Muscle layer of colon (tissue), 2 donors: ENCODE measurements at regions not wholly inside any gene's neighbourhood (a gene's known extent, or its start where the extent isn't known, plus 50 kb on each side); places are given as distances from the start of the nearest gene placed in this dataset.

Experiments
- H3K27ac ChIP-seq: one replicate; pipeline ENCODE4 v1.7.0; 2013; ENCODE audit warnings: low read depth, mild to moderate bottlenecking, low read length, moderate library complexity
- H3K27me3 ChIP-seq, 2 donors: one replicate each; pipeline ENCODE4 v1.7.0; 2013; ENCODE audit warnings: low read length in 2 of 2, mild to moderate bottlenecking in 2 of 2; ENCODE audit not compliant: insufficient read depth in 2 of 2, control insufficient read depth in 1 of 2
- H3K36me3 ChIP-seq: one replicate; pipeline ENCODE4 v1.7.0; 2013; ENCODE audit warnings: mild to moderate bottlenecking, low read length; ENCODE audit not compliant: insufficient read depth
- H3K4me1 ChIP-seq: one replicate; pipeline ENCODE4 v1.7.0; 2013; ENCODE audit warnings: mild to moderate bottlenecking, low read length; ENCODE audit not compliant: insufficient read depth
- H3K4me3 ChIP-seq, 2 donors: one replicate each; pipeline ENCODE4 v1.7.0; 2013; ENCODE audit warnings: low read length in 2 of 2, low read depth in 1 of 2, mild to moderate bottlenecking in 1 of 2, moderate library complexity in 1 of 2
- H3K9ac ChIP-seq: one replicate; pipeline ENCODE4 v1.7.0; 2013; ENCODE audit warnings: low read length
- H3K9me3 ChIP-seq: one replicate; pipeline ENCODE4 v1.7.0; 2013; ENCODE audit warnings: mild to moderate bottlenecking, low read length
- donor health status: abdominal sarcoma.
- donor health status: Adenocarcinoma of cecum.

DNA sequence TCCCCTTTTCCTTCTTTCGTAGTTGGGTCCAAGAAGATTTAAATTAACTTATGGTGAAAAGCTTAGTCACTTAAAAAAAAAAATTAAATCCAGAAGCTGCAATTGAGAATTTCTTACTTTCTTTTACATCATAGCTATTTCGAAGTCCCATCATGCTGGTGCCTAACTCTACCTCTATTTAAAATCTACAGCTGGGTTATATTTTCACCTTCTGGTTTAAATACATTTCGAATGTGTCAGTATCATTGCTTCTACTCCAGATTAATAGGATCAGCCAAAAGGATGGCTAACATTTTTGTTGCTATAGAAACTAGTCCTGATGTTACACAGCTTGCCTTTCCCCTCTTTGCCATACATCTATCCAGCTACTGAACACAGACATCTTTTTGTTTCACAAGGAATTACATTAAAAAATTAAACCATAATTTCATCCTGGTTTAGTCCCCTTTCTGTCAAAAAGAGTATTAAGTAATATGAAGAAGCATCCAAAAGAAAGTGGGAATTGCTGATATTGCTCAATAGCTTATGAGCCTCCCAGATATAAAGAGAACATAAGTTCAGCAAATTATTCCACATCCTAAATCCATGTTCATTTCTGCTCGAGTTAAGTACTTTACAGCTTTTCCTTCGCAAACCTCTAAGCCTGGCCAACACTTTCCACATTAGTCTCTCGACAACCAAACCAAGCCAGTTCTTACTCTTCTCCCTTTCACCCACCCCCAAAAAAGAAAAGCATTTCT lies 396.7 kb upstream of the DAB1 start:
- Histone ChIP-seq H3K27ac (no peak overlapping the region), H3K9ac (no peak overlapping the region), H3K36me3 (no peaks in the 10 kb centered on the region), H3K4me3 (no peak overlapping the region), H3K4me1 (no peaks in the 10 kb centered on the region), H3K27me3 (no peaks in the 10 kb centered on the region), H3K9me3 (no peaks in the 10 kb centered on the region)

DNA sequence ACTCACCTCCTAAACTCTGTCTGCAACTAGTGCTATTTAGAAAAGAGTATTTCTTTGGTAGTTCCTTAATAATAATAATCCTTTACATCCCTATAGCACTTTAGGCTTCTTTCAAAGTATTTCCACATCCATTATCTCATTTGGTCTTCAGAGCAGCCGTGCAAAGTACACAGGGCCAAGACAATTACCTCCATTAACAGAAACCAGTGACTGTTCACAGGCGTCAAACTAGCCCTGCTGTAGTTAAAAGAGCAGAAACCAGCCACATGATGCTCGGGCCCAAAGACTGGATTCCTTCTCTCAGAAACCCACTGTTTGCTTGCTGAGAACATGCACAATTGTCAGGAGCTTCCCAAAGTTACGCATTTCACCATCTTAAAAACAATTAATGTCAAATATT lies 396.0 kb upstream of the DAB1 start:
- Histone ChIP-seq H3K9me3 (no peaks in the 10 kb centered on the region), H3K4me1 (no peaks in the 10 kb centered on the region), H3K27me3 (no peaks in the 10 kb centered on the region), H3K27ac (no peak overlapping the region), H3K9ac (no peak overlapping the region), H3K4me3 (no peak overlapping the region), H3K36me3 (no peaks in the 10 kb centered on the region)

DNA sequence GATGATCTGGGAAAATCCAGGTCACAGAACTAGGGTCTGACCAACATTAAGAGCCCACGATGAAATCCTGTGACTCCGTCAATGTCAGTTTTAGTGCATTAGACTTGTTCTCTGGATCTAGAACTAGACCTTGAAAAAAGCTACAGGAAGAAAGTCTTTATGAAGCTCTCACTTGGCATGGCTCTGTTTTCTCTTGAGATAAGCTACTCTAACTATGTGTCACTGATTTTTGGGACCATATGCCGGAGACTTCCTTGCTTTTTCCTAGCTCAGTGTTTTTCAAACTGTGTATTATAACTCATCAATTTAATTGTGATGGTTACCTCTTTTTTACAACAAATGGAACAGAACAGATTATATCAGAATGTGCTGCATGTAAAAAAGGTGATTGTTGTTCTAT lies 379.7 kb upstream of the DAB1 start:
- Histone ChIP-seq H3K27me3 (no peaks in the 10 kb centered on the region), H3K4me1 (no peaks in the 10 kb centered on the region), H3K4me3 (no peak overlapping the region), H3K27ac (no peak overlapping the region), H3K36me3 (no peaks in the 10 kb centered on the region), H3K9ac (no peak overlapping the region), H3K9me3 (no peaks in the 10 kb centered on the region)

DNA sequence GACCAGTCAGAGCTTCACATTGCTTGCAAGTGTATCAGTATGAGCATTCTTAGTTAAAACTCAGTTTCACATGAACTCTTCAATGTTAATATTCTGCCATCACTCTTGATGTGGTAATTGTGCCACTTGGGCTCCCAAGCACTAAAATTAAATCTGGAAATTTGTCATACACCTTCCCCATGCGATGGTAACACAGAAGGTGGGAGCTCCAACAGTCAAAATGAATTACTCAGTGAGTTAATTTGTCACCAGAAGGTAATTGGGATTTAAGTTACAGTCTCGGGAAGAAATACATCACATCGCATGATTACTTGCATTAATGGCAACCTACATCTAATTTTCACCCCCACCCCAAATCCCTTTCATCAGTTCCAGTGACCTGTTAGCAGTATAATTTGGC lies 376.5 kb upstream of the DAB1 start:
- no peaks in the 10 kb centered on the region for H3K4me1 ChIP-seq

DNA sequence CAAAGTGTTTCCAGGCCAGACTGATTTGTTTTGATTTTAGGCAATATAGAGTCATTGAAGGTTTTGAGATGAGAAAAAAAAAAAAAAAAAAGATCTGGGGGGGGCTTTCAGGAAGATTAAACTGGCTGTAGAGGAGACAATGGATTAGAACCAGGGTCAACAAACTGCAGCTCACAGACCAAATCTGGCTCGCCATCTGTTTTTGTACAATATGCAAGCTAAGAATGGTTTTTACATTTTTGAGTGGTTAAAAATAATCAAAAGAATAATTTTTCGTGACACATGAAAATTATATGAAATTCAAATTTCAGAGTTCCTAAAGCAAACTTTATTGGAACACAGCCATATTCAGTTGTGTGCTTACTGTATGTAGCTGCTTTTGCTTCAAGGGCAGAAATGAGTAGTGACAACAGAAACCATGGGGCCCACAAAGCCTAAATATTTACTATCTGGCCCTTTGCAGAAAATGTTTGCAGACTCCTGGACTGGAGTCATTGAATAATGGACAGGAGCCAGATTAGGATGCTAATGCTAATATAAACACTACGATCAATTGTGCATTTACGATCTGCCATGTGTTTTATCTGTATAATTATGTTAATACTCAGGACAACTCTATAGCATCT lies 375.7 kb upstream of the DAB1 start:
- Histone ChIP-seq H3K27ac (no peak overlapping the region), H3K36me3 (no peaks in the 10 kb centered on the region), H3K9ac (no peak overlapping the region), H3K4me1 (no peaks in the 10 kb centered on the region), H3K9me3 (no peaks in the 10 kb centered on the region), H3K27me3 (no peaks in the 10 kb centered on the region), H3K4me3 (no peak overlapping the region)

More for the DNA sequence above, 376.5 kb upstream of the DAB1 start:
- no peak overlapping the region for H3K4me3 ChIP-seq
- no peak overlapping the region for H3K9ac ChIP-seq
- H3K9me3 ChIP-seq = no peaks in the 10 kb centered on the region
- H3K36me3 ChIP-seq = no peaks in the 10 kb centered on the region
- H3K27me3 ChIP-seq = no peaks in the 10 kb centered on the region
- no peak overlapping the region for H3K27ac ChIP-seq

DNA sequence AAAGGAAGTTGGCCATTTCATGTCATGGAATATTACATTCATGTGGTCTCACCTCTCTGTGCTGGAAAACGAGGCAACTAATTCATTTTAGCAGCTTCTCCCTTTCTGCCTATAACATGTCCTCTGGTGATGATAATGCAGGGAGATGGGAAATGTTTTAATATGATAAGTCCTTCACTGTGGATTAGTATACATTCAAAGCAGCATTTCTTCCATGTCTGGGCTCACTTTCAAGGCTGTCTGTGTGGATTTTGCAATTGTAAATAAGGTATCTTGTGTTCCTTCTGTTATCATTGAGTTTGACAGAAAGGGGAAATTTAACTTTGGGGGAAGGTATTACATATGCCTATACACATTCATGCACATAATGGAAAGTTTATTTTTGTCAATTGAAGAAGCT lies 374.7 kb upstream of the DAB1 start:
- Histone ChIP-seq H3K9me3 (no peaks in the 10 kb centered on the region), H3K4me3 (no peak overlapping the region), H3K4me1 (no peaks in the 10 kb centered on the region), H3K9ac (no peak overlapping the region), H3K36me3 (no peaks in the 10 kb centered on the region), H3K27me3 (no peaks in the 10 kb centered on the region), H3K27ac (no peak overlapping the region)

DNA sequence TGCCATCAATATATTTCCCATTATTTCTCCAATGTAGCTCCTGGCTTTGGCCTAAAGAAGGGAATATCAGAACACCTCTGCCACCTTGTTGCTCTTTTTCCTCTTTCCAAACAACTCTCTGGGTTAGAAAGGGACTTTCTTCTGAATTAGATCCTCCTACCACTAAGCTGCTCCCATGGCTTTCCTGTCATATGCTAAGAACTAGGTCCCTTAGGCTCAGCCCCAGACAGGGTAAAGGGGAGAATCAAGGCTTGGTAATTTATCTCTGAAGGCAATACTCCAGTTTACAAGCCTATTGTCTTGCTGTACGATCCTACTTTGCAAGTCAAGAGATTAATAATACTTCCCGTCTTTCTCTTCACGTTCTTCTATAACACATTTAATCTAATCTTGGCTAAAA lies 373.2 kb upstream of the DAB1 start:
- no peak overlapping the region for H3K4me3 ChIP-seq
- no peaks in the 10 kb centered on the region for H3K4me1 ChIP-seq
- H3K27me3 ChIP-seq = no peaks in the 10 kb centered on the region

DNA sequence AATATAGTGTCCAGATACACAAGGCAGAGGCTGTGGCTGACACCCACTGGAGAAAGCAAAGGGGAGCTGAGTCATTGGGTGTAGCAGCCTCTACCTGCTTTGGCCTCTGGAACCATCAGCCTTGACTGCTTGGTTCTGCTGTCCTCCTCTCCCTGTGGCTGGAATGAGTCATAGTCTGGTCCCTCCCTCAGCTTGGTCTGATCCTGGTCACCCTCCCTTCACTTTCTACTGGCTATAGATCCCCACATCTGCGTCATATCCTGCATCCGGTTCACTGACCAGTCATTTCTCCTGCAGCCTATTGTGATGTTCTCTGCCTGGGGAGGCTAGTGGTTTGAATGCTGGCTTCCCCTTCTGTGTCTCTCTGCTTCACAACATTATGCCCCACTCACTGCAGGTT lies 372.8 kb upstream of the DAB1 start:
- Histone ChIP-seq H3K36me3 (no peaks in the 10 kb centered on the region), H3K4me3 (no peak overlapping the region), H3K9me3 (no peaks in the 10 kb centered on the region), H3K4me1 (no peaks in the 10 kb centered on the region), H3K27me3 (no peaks in the 10 kb centered on the region), H3K9ac (no peak overlapping the region), H3K27ac (no peak overlapping the region)

More for the DNA sequence above, 373.2 kb upstream of the DAB1 start:
- Histone ChIP-seq H3K9ac (no peak overlapping the region), H3K9me3 (no peaks in the 10 kb centered on the region), H3K36me3 (no peaks in the 10 kb centered on the region), H3K27ac (no peak overlapping the region)

DNA sequence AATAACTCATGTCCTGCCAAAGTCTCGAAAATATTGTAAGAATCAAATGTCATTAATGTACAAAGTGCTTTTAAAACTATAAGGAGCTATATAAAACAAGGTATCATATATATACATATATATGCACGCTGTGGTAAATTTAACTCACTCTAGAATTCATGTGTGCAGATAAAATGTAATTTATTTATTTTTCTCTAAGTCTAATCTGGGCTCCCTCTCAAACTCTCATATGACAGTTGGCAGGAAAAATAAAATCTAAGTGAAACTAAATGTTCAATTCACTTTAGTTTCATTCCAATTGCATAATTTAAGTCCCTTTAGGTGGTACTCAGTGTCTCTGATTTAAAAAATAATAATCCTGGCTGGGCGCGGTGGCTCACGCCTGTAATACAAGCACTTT lies 372.0 kb upstream of the DAB1 start:
- Histone ChIP-seq H3K36me3 (no peaks in the 10 kb centered on the region), H3K27me3 (no peaks in the 10 kb centered on the region), H3K9me3 (no peaks in the 10 kb centered on the region), H3K27ac (no peak overlapping the region), H3K4me3 (no peak overlapping the region), H3K4me1 (no peaks in the 10 kb centered on the region), H3K9ac (no peak overlapping the region)

DNA sequence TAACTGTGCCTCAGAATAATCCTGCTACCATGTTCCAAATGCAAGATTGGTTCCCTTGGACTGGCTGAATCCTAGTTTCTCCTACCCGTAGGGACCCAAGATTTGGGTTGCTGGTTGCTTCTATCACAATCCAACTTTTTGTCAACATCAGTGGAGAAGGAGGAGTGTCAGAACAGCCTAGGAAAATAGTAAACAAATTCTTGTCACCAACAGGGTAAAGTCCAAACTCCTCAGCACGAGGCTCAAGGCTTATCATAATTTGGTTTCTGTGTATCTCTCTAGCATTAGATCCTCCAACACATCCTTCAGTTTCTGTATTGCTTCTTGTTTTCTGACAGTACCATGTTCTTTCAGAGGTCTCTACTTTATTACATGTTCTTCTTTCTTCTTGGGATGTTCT lies 370.2 kb upstream of the DAB1 start:
- Histone ChIP-seq H3K4me1 (no peaks in the 10 kb centered on the region), H3K9ac (no peak overlapping the region), H3K27me3 (no peaks in the 10 kb centered on the region), H3K27ac (no peak overlapping the region), H3K36me3 (no peaks in the 10 kb centered on the region), H3K4me3 (no peak overlapping the region), H3K9me3 (no peaks in the 10 kb centered on the region)

DNA sequence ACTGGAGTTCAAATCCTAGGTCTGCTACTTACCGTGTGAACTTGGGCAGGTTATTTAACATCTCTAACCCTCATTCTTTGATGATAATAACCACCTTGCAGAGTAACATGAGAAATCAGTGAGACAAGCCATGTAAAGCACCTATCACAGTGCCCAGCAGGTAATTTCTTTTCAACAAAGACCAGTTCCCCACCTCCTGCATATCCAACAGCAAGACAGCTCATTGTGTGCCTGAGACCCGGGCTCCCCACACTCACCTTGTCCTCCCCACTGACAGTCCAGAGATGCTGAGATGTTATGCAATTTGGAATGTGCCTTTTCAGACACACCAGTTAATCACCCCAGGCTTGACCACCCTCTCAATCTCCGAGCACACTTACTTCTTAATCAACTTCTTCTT lies 367.6 kb upstream of the DAB1 start:
- Histone ChIP-seq H3K27me3 (no peaks in the 10 kb centered on the region), H3K9ac (no peak overlapping the region)

DNA sequence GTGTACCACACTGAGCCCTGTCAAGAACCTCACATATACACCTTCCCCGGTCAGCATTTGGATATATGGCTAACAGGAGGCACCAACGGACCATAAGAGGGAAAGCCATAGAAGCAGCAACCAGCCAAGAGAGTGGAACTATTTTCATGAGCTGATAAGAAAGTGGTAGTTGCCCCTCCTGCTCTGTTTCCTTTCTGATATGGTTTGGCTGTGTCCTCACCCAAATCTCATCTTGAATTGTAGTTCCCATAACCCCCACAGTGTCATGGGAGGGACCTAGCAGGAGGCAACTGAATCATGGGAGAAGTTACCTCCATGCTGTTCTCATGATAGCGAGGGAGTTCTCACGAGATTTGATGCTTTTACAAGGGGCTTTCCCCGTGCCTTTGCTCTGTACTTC lies 366.1 kb upstream of the DAB1 start:
- Histone ChIP-seq H3K4me1 (no peaks in the 10 kb centered on the region), H3K9me3 (no peaks in the 10 kb centered on the region)

More for the DNA sequence above, 367.6 kb upstream of the DAB1 start:
- Histone ChIP-seq H3K9me3 (no peaks in the 10 kb centered on the region), H3K27ac (no peak overlapping the region), H3K4me1 (no peaks in the 10 kb centered on the region), H3K4me3 (no peak overlapping the region), H3K36me3 (no peaks in the 10 kb centered on the region)

More for the DNA sequence above, 366.1 kb upstream of the DAB1 start:
- Histone ChIP-seq H3K9ac (no peak overlapping the region), H3K27ac (no peak overlapping the region), H3K36me3 (no peaks in the 10 kb centered on the region), H3K27me3 (no peaks in the 10 kb centered on the region), H3K4me3 (no peak overlapping the region)
